ENCODE measurements at regions not wholly inside any gene's neighbourhood (a gene's known extent, or its start where the extent isn't known, plus 50 kb on each side); places are given as distances from the start of the nearest gene placed in this dataset.

DNA sequence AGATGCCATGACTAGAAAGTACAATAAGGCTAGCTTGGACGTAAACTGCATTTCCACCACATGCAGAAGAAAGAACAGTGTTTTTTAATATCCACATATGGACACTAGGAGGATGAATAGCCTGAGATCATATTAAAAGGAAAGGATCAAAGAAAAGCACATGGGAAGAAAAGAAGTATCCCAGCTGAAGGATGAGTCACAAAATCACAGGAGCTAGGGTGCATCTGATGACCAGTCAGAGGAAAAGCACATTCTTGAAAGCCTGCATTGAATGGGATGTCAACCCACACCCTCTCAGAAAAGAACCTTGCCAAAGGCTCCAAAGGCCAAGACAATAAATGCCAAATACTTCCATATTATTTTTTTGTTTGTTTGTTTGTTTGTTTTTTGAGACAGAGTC lies 56.8 kb upstream of the PRDX4 start:
- TF ChIP-seq JUNB (IDR thresholded peaks at IDR 0.05; ENCODE audit: unreplicated experiment) (no peak), EZH2 (IDR thresholded peaks at IDR 0.05; ENCODE audit: low read depth, unreplicated experiment) (no peak), EZH2phosphoT487 (IDR thresholded peaks at IDR 0.05; ENCODE audit: unreplicated experiment) (no peak), POLR2AphosphoS5 (IDR thresholded peaks at IDR 0.05; ENCODE audit: low read depth) (no peak), NANOG (IDR thresholded peaks at IDR 0.05; ENCODE audit: borderline replicate concordance) (no peak)
- TF ChIP-seq, protein P1, sequence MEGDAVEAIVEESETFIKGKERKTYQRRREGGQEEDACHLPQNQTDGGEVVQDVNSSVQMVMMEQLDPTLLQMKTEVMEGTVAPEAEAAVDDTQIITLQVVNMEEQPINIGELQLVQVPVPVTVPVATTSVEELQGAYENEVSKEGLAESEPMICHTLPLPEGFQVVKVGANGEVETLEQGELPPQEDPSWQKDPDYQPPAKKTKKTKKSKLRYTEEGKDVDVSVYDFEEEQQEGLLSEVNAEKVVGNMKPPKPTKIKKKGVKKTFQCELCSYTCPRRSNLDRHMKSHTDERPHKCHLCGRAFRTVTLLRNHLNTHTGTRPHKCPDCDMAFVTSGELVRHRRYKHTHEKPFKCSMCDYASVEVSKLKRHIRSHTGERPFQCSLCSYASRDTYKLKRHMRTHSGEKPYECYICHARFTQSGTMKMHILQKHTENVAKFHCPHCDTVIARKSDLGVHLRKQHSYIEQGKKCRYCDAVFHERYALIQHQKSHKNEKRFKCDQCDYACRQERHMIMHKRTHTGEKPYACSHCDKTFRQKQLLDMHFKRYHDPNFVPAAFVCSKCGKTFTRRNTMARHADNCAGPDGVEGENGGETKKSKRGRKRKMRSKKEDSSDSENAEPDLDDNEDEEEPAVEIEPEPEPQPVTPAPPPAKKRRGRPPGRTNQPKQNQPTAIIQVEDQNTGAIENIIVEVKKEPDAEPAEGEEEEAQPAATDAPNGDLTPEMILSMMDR (conservative IDR thresholded peaks at IDR 0.05; ENCODE audit: low read depth in 2 of 2), result no peak
- TF ChIP-seq, protein P2, sequence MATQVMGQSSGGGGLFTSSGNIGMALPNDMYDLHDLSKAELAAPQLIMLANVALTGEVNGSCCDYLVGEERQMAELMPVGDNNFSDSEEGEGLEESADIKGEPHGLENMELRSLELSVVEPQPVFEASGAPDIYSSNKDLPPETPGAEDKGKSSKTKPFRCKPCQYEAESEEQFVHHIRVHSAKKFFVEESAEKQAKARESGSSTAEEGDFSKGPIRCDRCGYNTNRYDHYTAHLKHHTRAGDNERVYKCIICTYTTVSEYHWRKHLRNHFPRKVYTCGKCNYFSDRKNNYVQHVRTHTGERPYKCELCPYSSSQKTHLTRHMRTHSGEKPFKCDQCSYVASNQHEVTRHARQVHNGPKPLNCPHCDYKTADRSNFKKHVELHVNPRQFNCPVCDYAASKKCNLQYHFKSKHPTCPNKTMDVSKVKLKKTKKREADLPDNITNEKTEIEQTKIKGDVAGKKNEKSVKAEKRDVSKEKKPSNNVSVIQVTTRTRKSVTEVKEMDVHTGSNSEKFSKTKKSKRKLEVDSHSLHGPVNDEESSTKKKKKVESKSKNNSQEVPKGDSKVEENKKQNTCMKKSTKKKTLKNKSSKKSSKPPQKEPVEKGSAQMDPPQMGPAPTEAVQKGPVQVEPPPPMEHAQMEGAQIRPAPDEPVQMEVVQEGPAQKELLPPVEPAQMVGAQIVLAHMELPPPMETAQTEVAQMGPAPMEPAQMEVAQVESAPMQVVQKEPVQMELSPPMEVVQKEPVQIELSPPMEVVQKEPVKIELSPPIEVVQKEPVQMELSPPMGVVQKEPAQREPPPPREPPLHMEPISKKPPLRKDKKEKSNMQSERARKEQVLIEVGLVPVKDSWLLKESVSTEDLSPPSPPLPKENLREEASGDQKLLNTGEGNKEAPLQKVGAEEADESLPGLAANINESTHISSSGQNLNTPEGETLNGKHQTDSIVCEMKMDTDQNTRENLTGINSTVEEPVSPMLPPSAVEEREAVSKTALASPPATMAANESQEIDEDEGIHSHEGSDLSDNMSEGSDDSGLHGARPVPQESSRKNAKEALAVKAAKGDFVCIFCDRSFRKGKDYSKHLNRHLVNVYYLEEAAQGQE (IDR thresholded peaks at IDR 0.05; ENCODE audit: unreplicated experiment), result no peak
